ENCODE measurements at regions not wholly inside any gene's neighbourhood (a gene's known extent, or its start where the extent isn't known, plus 50 kb on each side); places are given as distances from the start of the nearest gene placed in this dataset.
A peak's percentile ranks its signal among the peaks of the same experiment; 100 is the strongest.

- no peak for DNase-seq (ENCODE audit: extremely low read depth in 1 of 11, low read depth in 9 of 11, low spot score in 4 of 11)
Measured at GRCh38 chr14:53828820-53829219, 127.8 kb downstream of the BMP4 start.

DNA sequence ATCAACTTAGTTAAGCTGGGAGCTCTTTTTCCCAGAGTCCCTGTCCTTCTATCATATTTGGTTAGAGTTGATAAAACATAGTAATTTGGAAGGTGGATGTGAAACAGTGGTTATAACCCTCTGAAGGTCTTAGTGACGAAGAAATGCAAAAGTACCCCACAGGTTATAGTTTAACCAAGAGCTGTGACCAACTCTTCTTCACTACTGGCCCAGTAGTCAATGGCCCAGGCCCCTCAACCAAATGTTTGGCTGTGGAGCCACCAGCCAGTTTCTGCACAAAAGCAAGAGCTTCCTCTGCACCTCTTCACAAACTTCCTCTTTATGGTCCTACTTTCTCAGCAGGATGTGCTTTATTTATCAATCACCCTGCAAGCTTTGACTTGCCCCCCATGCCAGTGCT lies 132.6 kb downstream of the BMP4 start:
- no peak for DNase-seq (ENCODE audit: extremely low read depth in 1 of 11, low read depth in 9 of 11, low spot score in 4 of 11)

GRCh38 chr14:53814392-53814791 lies 142.2 kb downstream of the BMP4 start:
- peak in 1 of 11 donors; percentile 25 for DNase-seq (ENCODE audit: extremely low read depth in 1 of 11, low read depth in 9 of 11, low spot score in 4 of 11)

- DNase-seq (ENCODE audit: extremely low read depth in 1 of 11, low read depth in 9 of 11, low spot score in 4 of 11): no peak
Measured at GRCh38 chr14:53810221-53810620, 146.4 kb downstream of the BMP4 start.

- no peak for DNase-seq (ENCODE audit: extremely low read depth in 1 of 11, low read depth in 9 of 11, low spot score in 4 of 11)
Measured at GRCh38 chr14:53808042-53808441, 148.6 kb downstream of the BMP4 start.

DNA sequence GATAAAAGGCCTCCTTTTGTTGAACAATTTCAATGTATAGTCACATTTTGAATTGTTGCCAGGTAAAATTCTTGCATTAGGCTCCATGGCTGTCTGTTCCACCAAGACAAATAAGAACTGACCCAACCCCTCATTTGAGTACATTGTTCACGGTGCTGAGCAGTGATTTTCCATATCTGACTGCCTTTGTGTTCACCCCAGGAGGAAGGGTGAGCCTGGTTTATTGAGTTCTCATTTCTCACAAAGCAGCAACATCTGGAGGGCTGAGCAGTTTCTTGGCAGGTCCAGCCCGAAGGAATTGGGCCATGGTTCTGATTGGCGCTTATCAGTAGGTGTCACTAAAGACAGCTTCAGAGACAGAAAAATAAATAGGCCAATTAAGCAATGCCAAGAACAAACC lies 149.1 kb downstream of the BMP4 start:
- DNase-seq (ENCODE audit: extremely low read depth in 1 of 11, low read depth in 9 of 11, low spot score in 4 of 11): no peak

- no peak for DNase-seq (ENCODE audit: extremely low read depth in 1 of 11, low read depth in 9 of 11, low spot score in 4 of 11)
Measured at GRCh38 chr14:53807108-53807507, 149.5 kb downstream of the BMP4 start.

DNA sequence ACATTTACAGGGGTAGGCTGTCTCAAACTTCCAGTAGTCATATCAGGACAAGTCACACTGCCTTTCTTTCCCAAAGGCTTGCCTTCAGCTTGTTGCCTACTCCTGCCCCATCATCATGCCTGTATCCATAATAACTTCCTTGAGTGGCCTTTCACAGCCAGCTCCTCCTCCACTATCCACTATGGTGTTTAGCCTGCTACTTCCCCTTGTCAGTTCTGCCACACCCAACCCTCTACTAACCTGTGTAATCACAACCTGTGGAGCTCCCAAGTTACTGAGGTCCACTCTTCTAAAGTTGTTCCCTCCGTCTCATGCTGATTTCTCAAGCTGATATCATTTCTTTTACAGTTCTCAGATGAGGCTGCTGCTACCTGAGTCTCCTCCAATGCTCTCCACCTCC lies 159.9 kb downstream of the BMP4 start:
- no peak for DNase-seq (ENCODE audit: extremely low read depth in 1 of 11, low read depth in 9 of 11, low spot score in 4 of 11)

- no peak for DNase-seq (ENCODE audit: extremely low read depth in 1 of 11, low read depth in 9 of 11, low spot score in 4 of 11)
Measured at GRCh38 chr14:53793790-53794505, 162.7 kb downstream of the BMP4 start.

DNA sequence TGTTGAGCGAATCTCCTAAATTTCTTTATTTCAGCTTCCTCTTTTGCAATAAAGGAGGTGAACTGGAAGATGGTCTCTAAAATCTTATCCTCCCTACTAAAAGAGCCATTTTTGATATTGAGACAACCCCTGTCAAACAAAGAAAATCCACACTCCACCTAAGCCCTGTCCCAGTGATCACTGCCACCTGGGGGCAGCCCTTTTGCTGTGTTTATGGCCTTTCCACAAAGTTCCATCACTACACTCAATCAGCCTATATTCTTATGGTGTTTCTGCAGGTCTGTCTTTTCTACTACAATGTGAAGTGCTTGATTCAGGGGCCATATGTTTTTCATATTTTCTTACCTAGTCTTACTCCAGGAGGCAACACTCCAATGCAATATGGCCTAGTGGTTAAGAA lies 163.7 kb downstream of the BMP4 start:
- DNase-seq (ENCODE audit: extremely low read depth in 1 of 11, low read depth in 9 of 11, low spot score in 4 of 11): no peak

DNA sequence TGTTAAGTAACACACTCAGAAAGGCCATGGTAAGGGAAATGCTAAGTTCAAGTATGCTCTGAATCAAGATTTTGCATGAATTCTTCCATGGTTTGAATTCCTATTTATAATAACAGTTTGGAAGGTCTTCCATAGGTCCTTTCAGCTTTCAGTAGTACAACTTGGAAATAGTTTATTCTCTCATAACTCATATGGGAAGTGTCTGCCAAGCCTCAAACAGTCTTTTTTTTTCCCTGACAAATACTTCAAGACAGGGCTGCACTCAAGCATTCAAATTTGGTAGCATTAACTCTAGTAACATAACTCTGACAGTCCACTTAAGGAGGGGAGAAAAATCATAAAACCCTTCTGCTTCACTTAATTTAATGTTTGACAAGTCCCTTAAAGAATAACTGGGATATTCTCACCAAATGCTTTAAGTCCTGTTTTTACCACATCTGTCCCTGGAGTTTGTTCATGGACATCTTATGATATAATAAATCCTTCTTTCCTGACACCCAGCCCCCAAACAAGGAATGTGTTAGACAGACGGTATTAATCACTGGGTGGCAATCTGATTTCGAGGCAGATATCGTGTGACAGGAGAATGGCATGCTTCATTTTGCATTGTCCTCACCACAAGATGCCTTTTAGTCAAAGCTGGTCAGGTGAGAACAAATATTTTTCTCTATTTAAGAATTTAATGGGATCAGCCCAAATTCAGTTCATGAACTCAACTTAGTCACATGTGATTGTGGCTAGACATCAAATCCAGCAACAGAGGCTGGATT lies 165.7 kb downstream of the BMP4 start:
- no peak for DNase-seq (ENCODE audit: extremely low read depth in 1 of 11, low read depth in 9 of 11, low spot score in 4 of 11)

DNA sequence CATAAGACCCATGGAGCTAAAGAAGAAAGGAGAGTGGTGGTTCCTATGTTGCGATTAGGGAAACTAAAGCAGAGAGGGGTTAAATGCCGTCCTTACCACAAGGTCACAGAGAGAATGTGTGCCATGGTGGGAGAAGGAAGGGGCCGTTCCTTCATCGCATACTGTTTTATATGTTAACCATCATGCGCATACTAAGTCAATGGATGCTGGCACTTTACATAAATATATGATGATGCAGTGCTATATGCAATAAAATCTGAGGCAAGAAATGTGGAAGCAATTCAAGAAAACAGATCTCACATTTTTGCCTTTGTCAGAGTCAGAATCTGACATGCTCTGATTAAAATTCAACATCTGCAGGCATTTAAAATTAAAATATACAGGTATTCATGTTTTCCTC lies 168.1 kb downstream of the BMP4 start:
- no peak for DNase-seq (ENCODE audit: extremely low read depth in 1 of 11, low read depth in 9 of 11, low spot score in 4 of 11)

DNA sequence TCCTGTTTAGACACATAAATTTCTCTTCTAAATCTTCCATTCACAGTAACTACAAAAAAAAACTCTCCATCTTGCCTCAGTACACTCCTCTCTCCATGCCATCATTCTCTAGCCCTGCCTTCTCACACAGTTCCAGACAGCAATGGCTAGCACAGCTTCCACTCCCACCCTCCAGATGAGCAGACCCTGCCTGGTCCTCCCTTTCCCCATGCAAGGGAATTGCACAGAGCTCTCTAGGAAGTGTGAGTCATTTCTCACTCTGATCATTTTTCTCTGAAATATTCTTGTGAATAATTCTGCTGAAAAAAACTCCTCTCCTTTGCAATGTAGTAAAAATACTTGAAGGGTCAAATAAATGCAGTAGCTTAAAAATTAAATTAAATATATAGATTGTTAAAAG lies 170.6 kb downstream of the BMP4 start:
- no peak for DNase-seq (ENCODE audit: extremely low read depth in 1 of 11, low read depth in 9 of 11, low spot score in 4 of 11)

DNA sequence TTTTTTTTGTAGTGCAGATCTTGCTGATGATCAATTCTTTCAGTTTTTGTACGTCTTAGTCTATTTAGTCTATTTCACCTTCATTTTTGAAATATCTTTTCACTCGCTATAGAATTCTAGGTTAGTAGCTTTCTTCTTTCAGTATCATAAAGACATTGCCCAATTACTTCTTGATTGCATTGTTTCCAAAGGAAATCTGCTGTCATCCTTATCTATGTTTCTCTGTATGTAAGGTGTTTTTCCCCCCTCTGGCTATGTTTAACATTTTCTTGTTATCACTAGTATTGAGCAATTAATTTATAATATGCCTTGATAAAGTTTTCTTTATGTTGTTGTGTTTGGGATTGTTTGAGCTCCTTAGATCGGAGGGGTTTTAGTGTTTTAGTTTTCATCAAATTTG lies 171.9 kb downstream of the BMP4 start:
- no peak for DNase-seq (ENCODE audit: extremely low read depth in 1 of 11, low read depth in 9 of 11, low spot score in 4 of 11)

DNA sequence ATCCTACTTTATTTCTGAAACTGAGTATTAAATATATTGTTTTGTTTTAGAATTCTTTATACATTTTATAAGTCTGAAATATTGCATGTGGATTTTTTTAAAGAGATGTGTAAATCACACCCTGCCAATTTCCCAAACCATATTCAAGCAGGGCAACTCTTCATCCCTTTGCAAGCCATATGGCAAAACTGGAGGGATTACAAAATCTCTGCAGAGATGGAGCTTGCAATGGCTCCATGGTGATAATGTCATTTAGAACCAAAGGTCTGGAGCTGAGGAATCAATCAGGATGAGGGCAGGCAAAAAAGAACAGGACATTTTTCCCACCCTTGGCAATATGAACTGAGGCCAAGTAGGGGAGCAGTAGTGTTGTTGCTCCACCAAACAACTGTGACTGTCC lies 173.4 kb downstream of the BMP4 start:
- no peak for DNase-seq (ENCODE audit: extremely low read depth in 1 of 11, low read depth in 9 of 11, low spot score in 4 of 11)

DNA sequence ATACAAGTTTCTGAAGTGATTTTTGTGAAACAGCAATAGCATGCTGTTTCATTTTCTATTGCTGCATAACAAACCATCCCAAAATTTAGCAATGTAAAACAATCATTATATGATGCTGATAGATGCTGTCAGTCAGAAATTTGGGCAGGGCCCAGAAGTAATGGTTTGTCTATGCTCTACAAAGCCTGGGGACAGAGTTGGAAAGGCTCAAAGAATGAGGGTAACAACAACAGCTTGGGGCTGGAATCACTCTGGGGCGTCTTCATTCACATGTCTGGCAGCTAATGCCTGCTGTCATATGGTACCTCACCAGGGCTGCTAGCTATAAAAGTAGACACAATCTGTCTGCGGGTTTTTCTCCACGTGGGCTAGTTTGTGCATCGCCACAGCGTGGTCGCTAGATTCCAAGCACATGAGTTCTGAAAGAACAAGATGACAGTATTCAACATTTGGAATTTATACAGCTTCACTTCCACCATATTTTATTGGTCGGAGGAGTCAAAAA lies 176.5 kb downstream of the BMP4 start:
- DNase-seq (ENCODE audit: extremely low read depth in 1 of 11, low read depth in 9 of 11, low spot score in 4 of 11): no peak

- DNase-seq (ENCODE audit: extremely low read depth in 1 of 11, low read depth in 9 of 11, low spot score in 4 of 11): no peak
Measured at GRCh38 chr14:53779301-53779700, 177.3 kb downstream of the BMP4 start.

DNA sequence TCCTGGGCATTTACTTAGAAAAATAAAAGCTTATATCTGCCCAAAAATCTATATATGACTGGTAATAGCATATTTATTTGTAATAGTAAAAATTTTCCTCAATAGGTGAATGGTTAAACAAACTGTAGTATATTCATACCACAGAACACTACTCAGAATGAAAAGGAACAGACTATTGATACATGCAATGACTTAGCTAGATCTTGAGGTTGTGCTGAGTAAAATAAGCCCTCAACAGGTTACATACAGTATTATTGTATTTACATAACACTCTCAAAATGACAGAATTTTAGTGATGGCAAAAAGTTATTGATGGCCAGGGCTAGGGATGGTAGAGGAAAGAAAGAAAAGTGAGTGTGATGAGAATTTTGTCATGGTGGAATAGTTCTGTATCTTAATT lies 178.4 kb downstream of the BMP4 start:
- no peak for DNase-seq (ENCODE audit: extremely low read depth in 1 of 11, low read depth in 9 of 11, low spot score in 4 of 11)

DNA sequence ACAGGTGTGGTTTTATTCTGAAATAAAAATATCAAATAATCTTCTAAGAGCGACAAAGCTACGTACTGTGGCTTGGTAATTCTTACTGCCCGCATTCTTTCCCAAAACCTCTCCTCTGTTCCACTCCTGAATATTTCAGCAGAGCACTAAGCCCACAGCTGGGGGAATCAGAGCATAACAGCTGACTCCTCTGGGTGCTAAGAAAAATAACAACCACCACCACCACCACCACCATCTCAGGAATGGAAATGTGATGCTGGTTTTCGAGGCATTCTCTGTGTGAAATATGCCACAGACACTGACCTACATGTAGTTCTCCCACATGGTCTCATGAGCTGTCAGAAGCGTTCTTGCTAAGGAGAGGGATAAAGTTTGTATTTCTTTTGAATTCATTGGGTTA lies 183.7 kb downstream of the BMP4 start:
- no peak for DNase-seq (ENCODE audit: extremely low read depth in 1 of 11, low read depth in 9 of 11, low spot score in 4 of 11)

DNA sequence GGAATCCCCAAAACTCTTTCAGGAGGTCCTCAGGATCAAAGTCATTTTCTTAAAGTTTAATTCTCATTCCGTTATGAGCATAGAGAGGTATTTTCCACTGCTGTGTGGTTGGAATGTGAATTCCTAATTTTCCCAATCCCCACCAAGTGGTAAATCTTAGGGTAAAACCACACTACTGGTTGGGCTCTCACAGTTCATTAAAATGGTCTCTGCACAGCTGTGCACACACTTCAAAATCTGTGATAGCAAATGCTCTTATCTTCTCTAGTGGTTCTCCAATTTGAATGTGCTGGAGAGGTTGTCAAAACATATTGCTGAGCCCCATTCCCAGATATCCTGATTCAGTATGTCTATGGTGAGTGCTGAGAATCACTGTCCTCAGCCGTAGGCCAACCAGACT lies 189.1 kb downstream of the BMP4 start:
- no peak for DNase-seq (ENCODE audit: extremely low read depth in 1 of 11, low read depth in 9 of 11, low spot score in 4 of 11)

GRCh38 chr14:53766601-53767000 lies 190.0 kb downstream of the BMP4 start:
- DNase-seq (ENCODE audit: extremely low read depth in 1 of 11, low read depth in 9 of 11, low spot score in 4 of 11): no peak
